ENCODE measurements at regions not wholly inside any gene's neighbourhood (a gene's known extent, or its start where the extent isn't known, plus 50 kb on each side); places are given as distances from the start of the nearest gene placed in this dataset.

GRCh38 chr1:227429447-227430359 lies 111.4 kb upstream of the CDC42BPA start:
- Histone ChIP-seq H3K27ac (ENCODE audit: low read length) (no peak overlapping the region), H3K4me3 (ENCODE audit: low read length) (no peak overlapping the region), H3K27me3 (ENCODE audit: insufficient read depth, low read length) (no peaks in the 10 kb centered on the region), H3K9ac (ENCODE audit: low read depth, low read length) (no peak overlapping the region), H3K4me1 (ENCODE audit: insufficient read depth, low read length) (no peaks in the 10 kb centered on the region), H3K9me3 (ENCODE audit: insufficient read depth, low read depth, low read length) (no peaks in the 10 kb centered on the region), H3K36me3 (ENCODE audit: insufficient read depth, low read depth, low read length) (no peaks in the 10 kb centered on the region)

GRCh38 chr1:227428803-227429202 lies 110.5 kb upstream of the CDC42BPA start:
- no peak overlapping the region for H3K9ac ChIP-seq (ENCODE audit: low read depth, low read length)
- no peaks in the 10 kb centered on the region for H3K27me3 ChIP-seq (ENCODE audit: insufficient read depth, low read length)
- H3K9me3 ChIP-seq (ENCODE audit: insufficient read depth, low read depth, low read length) = no peaks in the 10 kb centered on the region
- no peak overlapping the region for H3K4me3 ChIP-seq (ENCODE audit: low read length)
- H3K4me1 ChIP-seq (ENCODE audit: insufficient read depth, low read length) = no peaks in the 10 kb centered on the region
- no peaks in the 10 kb centered on the region for H3K36me3 ChIP-seq (ENCODE audit: insufficient read depth, low read depth, low read length)
- no peak overlapping the region for H3K27ac ChIP-seq (ENCODE audit: low read length)

GRCh38 chr1:227427411-227427810 lies 109.1 kb upstream of the CDC42BPA start:
- H3K9ac ChIP-seq (ENCODE audit: low read depth, low read length) = no peak overlapping the region
- H3K36me3 ChIP-seq (ENCODE audit: insufficient read depth, low read depth, low read length) = no peaks in the 10 kb centered on the region
- no peaks in the 10 kb centered on the region for H3K27me3 ChIP-seq (ENCODE audit: insufficient read depth, low read length)
- no peaks in the 10 kb centered on the region for H3K4me1 ChIP-seq (ENCODE audit: insufficient read depth, low read length)
- H3K4me3 ChIP-seq (ENCODE audit: low read length) = no peak overlapping the region
- no peaks in the 10 kb centered on the region for H3K9me3 ChIP-seq (ENCODE audit: insufficient read depth, low read depth, low read length)
- H3K27ac ChIP-seq (ENCODE audit: low read length) = no peak overlapping the region

GRCh38 chr1:227424953-227425352 lies 106.7 kb upstream of the CDC42BPA start:
- no peak overlapping the region for H3K27ac ChIP-seq (ENCODE audit: low read length)

GRCh38 chr1:227424159-227424680 lies 105.9 kb upstream of the CDC42BPA start:
- Histone ChIP-seq H3K9ac (ENCODE audit: low read depth, low read length) (no peak overlapping the region), H3K27me3 (ENCODE audit: insufficient read depth, low read length) (no peaks in the 10 kb centered on the region), H3K36me3 (ENCODE audit: insufficient read depth, low read depth, low read length) (no peaks in the 10 kb centered on the region), H3K9me3 (ENCODE audit: insufficient read depth, low read depth, low read length) (no peaks in the 10 kb centered on the region), H3K27ac (ENCODE audit: low read length) (no peak overlapping the region), H3K4me3 (ENCODE audit: low read length) (no peak overlapping the region), H3K4me1 (ENCODE audit: insufficient read depth, low read length) (no peaks in the 10 kb centered on the region)

More at GRCh38 chr1:227424953-227425352, 106.7 kb upstream of the CDC42BPA start:
- no peak overlapping the region for H3K4me3 ChIP-seq (ENCODE audit: low read length)
- H3K9me3 ChIP-seq (ENCODE audit: insufficient read depth, low read depth, low read length) = no peaks in the 10 kb centered on the region
- no peaks in the 10 kb centered on the region for H3K4me1 ChIP-seq (ENCODE audit: insufficient read depth, low read length)
- no peak overlapping the region for H3K9ac ChIP-seq (ENCODE audit: low read depth, low read length)
- H3K36me3 ChIP-seq (ENCODE audit: insufficient read depth, low read depth, low read length) = no peaks in the 10 kb centered on the region
- H3K27me3 ChIP-seq (ENCODE audit: insufficient read depth, low read length) = no peaks in the 10 kb centered on the region

- Histone ChIP-seq H3K36me3 (ENCODE audit: insufficient read depth, low read depth, low read length) (no peaks in the 10 kb centered on the region), H3K4me1 (ENCODE audit: insufficient read depth, low read length) (no peaks in the 10 kb centered on the region), H3K9ac (ENCODE audit: low read depth, low read length) (no peak overlapping the region), H3K27ac (ENCODE audit: low read length) (no peak overlapping the region), H3K4me3 (ENCODE audit: low read length) (no peak overlapping the region), H3K9me3 (ENCODE audit: insufficient read depth, low read depth, low read length) (no peaks in the 10 kb centered on the region), H3K27me3 (ENCODE audit: insufficient read depth, low read length) (no peaks in the 10 kb centered on the region)
These were observed 104.3 kb upstream of the CDC42BPA start for GRCh38 chr1:227422581-227422980.

GRCh38 chr1:227420147-227420546 lies 101.9 kb upstream of the CDC42BPA start:
- Histone ChIP-seq H3K9me3 (ENCODE audit: insufficient read depth, low read depth, low read length) (no peaks in the 10 kb centered on the region), H3K27ac (ENCODE audit: low read length) (no peak overlapping the region), H3K36me3 (ENCODE audit: insufficient read depth, low read depth, low read length) (no peaks in the 10 kb centered on the region), H3K4me3 (ENCODE audit: low read length) (no peak overlapping the region), H3K9ac (ENCODE audit: low read depth, low read length) (no peak overlapping the region), H3K27me3 (ENCODE audit: insufficient read depth, low read length) (no peaks in the 10 kb centered on the region), H3K4me1 (ENCODE audit: insufficient read depth, low read length) (no peaks in the 10 kb centered on the region)

GRCh38 chr1:227417756-227418480 lies 99.6 kb upstream of the CDC42BPA start:
- no peaks in the 10 kb centered on the region for H3K27me3 ChIP-seq (ENCODE audit: insufficient read depth, low read length)
- no peaks in the 10 kb centered on the region for H3K9me3 ChIP-seq (ENCODE audit: insufficient read depth, low read depth, low read length)
- no peak overlapping the region for H3K27ac ChIP-seq (ENCODE audit: low read length)
- H3K4me3 ChIP-seq (ENCODE audit: low read length) = no peak overlapping the region
- H3K4me1 ChIP-seq (ENCODE audit: insufficient read depth, low read length) = no peaks in the 10 kb centered on the region
- no peak overlapping the region for H3K9ac ChIP-seq (ENCODE audit: low read depth, low read length)
- H3K36me3 ChIP-seq (ENCODE audit: insufficient read depth, low read depth, low read length) = no peaks in the 10 kb centered on the region

GRCh38 chr1:227416156-227416830 lies 98.0 kb upstream of the CDC42BPA start:
- Histone ChIP-seq H3K9ac (ENCODE audit: low read depth, low read length) (no peak overlapping the region), H3K27me3 (ENCODE audit: insufficient read depth, low read length) (no peaks in the 10 kb centered on the region), H3K36me3 (ENCODE audit: insufficient read depth, low read depth, low read length) (no peaks in the 10 kb centered on the region), H3K4me3 (ENCODE audit: low read length) (no peak overlapping the region), H3K9me3 (ENCODE audit: insufficient read depth, low read depth, low read length) (no peaks in the 10 kb centered on the region), H3K4me1 (ENCODE audit: insufficient read depth, low read length) (no peaks in the 10 kb centered on the region), H3K27ac (ENCODE audit: low read length) (no peak overlapping the region)

- no peak overlapping the region for H3K4me3 ChIP-seq (ENCODE audit: low read length)
- H3K27ac ChIP-seq (ENCODE audit: low read length) = no peak overlapping the region
- H3K27me3 ChIP-seq (ENCODE audit: insufficient read depth, low read length) = no peaks in the 10 kb centered on the region
- H3K4me1 ChIP-seq (ENCODE audit: insufficient read depth, low read length) = no peaks in the 10 kb centered on the region
- H3K9me3 ChIP-seq (ENCODE audit: insufficient read depth, low read depth, low read length) = no peaks in the 10 kb centered on the region
- no peaks in the 10 kb centered on the region for H3K36me3 ChIP-seq (ENCODE audit: insufficient read depth, low read depth, low read length)
- no peak overlapping the region for H3K9ac ChIP-seq (ENCODE audit: low read depth, low read length)
These were observed 97.0 kb upstream of the CDC42BPA start for GRCh38 chr1:227415115-227415790.

GRCh38 chr1:227411066-227411465 lies 92.8 kb upstream of the CDC42BPA start:
- H3K9me3 ChIP-seq (ENCODE audit: insufficient read depth, low read depth, low read length) = no peaks in the 10 kb centered on the region
- H3K4me1 ChIP-seq (ENCODE audit: insufficient read depth, low read length) = no peaks in the 10 kb centered on the region
- no peaks in the 10 kb centered on the region for H3K36me3 ChIP-seq (ENCODE audit: insufficient read depth, low read depth, low read length)
- no peaks in the 10 kb centered on the region for H3K27me3 ChIP-seq (ENCODE audit: insufficient read depth, low read length)
- H3K9ac ChIP-seq (ENCODE audit: low read depth, low read length) = no peak overlapping the region
- H3K4me3 ChIP-seq (ENCODE audit: low read length) = no peak overlapping the region
- H3K27ac ChIP-seq (ENCODE audit: low read length) = no peak overlapping the region
